IPS-15b (cell line): ENCODE measurements at regions not wholly inside any gene's neighbourhood (a gene's known extent, or its start where the extent isn't known, plus 50 kb on each side); places are given as distances from the start of the nearest gene placed in this dataset.
A peak's percentile ranks its signal among the peaks of the same experiment; 100 is the strongest.
"Not testable (repeated sequence)": the region's sequence is repeated elsewhere in the genome, so short reads cannot be mapped to it uniquely, and the experiment has no call there.

Experiments used
- H3K27me3 ChIP-seq: one replicate; pipeline ENCODE4 v1.6.1; 2013; ENCODE audit warnings: low read length; ENCODE audit not compliant: control insufficient read depth, insufficient read depth
- H3K36me3 ChIP-seq: one replicate; pipeline ENCODE4 v1.6.1; 2013; ENCODE audit warnings: low read length; ENCODE audit not compliant: control insufficient read depth, insufficient read depth
- H3K4me1 ChIP-seq: one replicate; pipeline ENCODE4 v1.6.1; 2013; ENCODE audit warnings: mild to moderate bottlenecking, low read length; ENCODE audit not compliant: control insufficient read depth, insufficient read depth
- H3K4me3 ChIP-seq: one replicate; pipeline ENCODE4 v1.5.1; 2013; ENCODE audit warnings: low read depth, low read length
- H3K9ac ChIP-seq: one replicate; pipeline ENCODE4 v1.6.1; 2013; ENCODE audit warnings: low read depth, mild to moderate bottlenecking, low read length
- H3K9me3 ChIP-seq: one replicate; pipeline ENCODE4 v1.6.1; 2013; ENCODE audit warnings: mild to moderate bottlenecking, low read length; ENCODE audit not compliant: control insufficient read depth, insufficient read depth

DNA sequence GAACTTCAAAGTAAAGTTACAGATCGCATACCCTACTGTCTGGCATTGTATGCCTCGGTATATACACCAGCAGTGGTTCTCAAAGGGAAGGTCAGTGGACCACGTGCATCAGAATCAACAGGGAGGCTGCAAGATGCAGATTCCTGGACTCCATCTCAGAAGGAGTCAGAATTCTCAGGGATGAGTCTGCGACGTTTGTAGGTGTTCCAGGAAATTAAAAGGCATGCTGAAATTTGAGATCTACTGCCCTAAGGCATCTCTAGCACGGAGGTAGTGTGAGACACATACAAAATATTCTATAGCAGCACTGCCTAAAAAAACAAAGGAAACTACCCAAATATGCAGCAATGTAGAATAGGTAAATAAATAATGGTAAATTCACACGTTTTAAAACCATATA, 136.8 kb upstream of the BNIP2 start:
- H3K27me3 ChIP-seq = no peaks in the 10 kb centered on the region
- H3K9ac ChIP-seq = no peak overlapping the region
- no peaks in the 10 kb centered on the region for H3K36me3 ChIP-seq
- H3K4me3 ChIP-seq = no peak overlapping the region
- no peaks in the 10 kb centered on the region for H3K4me1 ChIP-seq
- H3K9me3 ChIP-seq = no peaks in the 10 kb centered on the region

GRCh38 chr15:59821286-59821685, 132.2 kb upstream of the BNIP2 start:
- Histone ChIP-seq H3K36me3 (no peaks in the 10 kb centered on the region), H3K4me1 (no peaks in the 10 kb centered on the region), H3K27me3 (no peaks in the 10 kb centered on the region), H3K9ac (no peak overlapping the region), H3K4me3 (no peak overlapping the region), H3K9me3 (no peaks in the 10 kb centered on the region)

DNA sequence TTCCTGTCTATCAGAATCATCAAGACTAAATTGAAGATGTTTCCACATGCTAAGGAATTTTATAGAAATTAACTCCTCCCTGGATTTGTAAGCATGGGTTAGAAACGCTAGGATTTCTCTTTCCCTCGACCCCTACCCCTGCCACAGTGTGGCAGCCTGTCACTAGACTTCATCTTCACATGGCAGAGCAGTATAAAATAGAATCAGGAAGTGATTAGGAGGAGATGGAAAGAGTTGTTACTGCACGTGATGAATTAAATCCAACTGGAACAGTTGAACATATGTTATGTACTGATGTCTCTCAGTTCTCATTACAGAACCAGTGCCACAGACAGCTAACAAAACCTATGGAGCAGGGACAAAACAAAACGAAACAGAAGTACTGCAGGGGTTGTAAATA, 130.0 kb upstream of the BNIP2 start:
- Histone ChIP-seq H3K9me3 (no peaks in the 10 kb centered on the region), H3K27me3 (no peaks in the 10 kb centered on the region), H3K36me3 (no peaks in the 10 kb centered on the region), H3K4me3 (no peak overlapping the region), H3K4me1 (no peaks in the 10 kb centered on the region), H3K9ac (no peak overlapping the region)

DNA sequence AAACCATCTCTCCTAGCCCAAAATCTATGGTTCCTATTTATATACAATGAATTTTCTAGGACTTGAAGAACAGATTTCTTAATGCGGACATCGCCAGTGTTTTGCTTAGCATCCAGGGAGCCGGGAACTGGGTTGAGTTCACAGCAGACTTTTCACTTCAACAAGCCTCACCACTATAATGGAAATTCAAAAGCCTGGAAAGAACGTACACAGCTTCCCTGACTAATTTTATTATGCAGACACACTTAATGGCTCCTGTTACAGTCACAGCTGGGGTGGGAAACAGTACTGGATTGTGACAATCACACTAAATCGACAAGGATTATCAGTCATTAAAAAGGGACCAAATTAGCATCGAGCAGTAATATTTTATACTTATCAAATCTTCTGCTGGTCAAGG, 129.2 kb upstream of the BNIP2 start:
- Histone ChIP-seq H3K9me3 (no peaks in the 10 kb centered on the region), H3K4me1 (no peaks in the 10 kb centered on the region), H3K27me3 (no peaks in the 10 kb centered on the region), H3K9ac (no peak overlapping the region), H3K4me3 (no peak overlapping the region), H3K36me3 (no peaks in the 10 kb centered on the region)

- H3K9ac ChIP-seq = no peak overlapping the region
- H3K36me3 ChIP-seq = no peaks in the 10 kb centered on the region
- no peaks in the 10 kb centered on the region for H3K9me3 ChIP-seq
- no peak overlapping the region for H3K4me3 ChIP-seq
- H3K4me1 ChIP-seq = peaks cover under 1% of the 10 kb centered on the region
- no peaks in the 10 kb centered on the region for H3K27me3 ChIP-seq
These were observed 128.7 kb upstream of the BNIP2 start for GRCh38 chr15:59817834-59818233.

DNA sequence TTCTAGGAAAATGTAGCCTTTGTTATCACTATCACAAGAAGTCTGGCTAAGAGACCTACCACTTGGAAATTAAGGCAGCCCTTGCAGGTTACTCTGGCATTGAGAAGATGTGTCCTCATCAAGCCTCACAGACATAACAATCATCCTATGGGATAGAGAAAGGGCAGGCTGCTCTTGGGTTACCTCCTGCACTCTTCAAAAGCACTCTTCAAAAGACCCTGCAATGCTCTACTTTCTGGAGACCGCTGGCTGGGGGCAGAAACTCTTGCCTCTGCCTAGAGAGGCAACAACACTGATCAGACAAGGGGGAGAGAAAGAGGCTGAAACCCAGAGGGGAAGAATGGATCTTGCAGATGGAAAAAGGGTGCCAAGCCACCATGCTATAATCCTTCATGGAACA, 127.9 kb upstream of the BNIP2 start:
- Histone ChIP-seq H3K4me1 (peaks cover 7% of the 10 kb centered on the region), H3K27me3 (no peaks in the 10 kb centered on the region), H3K36me3 (no peaks in the 10 kb centered on the region), H3K4me3 (no peak overlapping the region), H3K9me3 (no peaks in the 10 kb centered on the region), H3K9ac (no peak overlapping the region)

DNA sequence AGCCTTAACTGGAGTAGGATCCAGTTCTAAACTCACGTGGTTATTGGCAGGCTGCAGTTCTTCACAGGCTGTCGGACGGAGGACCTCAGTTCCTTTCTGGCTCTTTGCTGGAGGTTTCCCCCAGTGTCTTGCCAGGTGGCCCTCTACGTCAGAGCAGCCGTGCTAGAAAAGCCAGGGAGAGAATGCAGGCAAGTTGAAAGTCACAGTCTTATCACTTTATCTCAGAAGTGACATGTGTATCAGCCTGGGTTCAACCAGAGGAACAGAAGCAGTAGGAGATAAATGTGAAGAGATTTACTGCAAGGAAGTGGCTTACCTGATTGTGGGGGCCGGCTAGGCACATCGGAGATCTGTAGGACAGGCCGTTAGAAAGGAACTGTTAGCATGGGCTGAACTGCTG, 125.3 kb upstream of the BNIP2 start:
- no peaks in the 10 kb centered on the region for H3K9me3 ChIP-seq
- no peaks in the 10 kb centered on the region for H3K36me3 ChIP-seq
- peaks cover 7% of the 10 kb centered on the region for H3K4me1 ChIP-seq
- H3K4me3 ChIP-seq = no peak overlapping the region
- H3K9ac ChIP-seq = no peak overlapping the region
- H3K27me3 ChIP-seq = no peaks in the 10 kb centered on the region

DNA sequence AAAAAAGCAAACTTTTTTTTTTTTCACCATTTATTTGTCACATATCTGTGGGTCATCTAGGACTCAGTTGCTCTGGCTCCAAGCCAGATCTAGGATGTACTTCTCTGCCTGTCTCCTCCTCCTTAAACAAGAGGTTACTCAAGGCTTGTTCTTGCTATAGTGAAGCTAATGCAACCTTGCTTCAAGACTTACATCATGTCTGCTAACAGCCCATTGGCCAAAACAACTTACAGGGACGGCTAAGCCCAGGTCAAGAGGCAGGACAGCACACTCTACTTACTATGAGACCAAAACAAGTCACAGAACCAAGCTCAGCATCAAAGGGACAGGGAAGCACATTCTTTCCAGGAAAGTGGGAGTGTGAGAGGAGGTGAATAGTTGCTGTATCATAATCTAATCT, 123.8 kb upstream of the BNIP2 start:
- Histone ChIP-seq H3K9me3 (no peaks in the 10 kb centered on the region), H3K4me3 (no peak overlapping the region), H3K27me3 (no peaks in the 10 kb centered on the region), H3K4me1 (peaks cover 7% of the 10 kb centered on the region), H3K36me3 (no peaks in the 10 kb centered on the region), H3K9ac (no peak overlapping the region)

GRCh38 chr15:59812250-59812870, 123.2 kb upstream of the BNIP2 start:
- Histone ChIP-seq H3K9me3 (no peaks in the 10 kb centered on the region), H3K36me3 (no peaks in the 10 kb centered on the region), H3K4me1 (peaks cover 7% of the 10 kb centered on the region), H3K27me3 (no peaks in the 10 kb centered on the region), H3K9ac (no peak overlapping the region), H3K4me3 (no peak overlapping the region)

- not testable (repeated sequence) for H3K36me3 ChIP-seq, H3K9ac ChIP-seq, H3K9me3 ChIP-seq, H3K4me1 ChIP-seq, H3K27me3 ChIP-seq
- H3K4me3 ChIP-seq = peak overlapping the region; percentile 53
These were observed 114.3 kb upstream of the BNIP2 start for GRCh38 chr15:59803293-59803966.

DNA sequence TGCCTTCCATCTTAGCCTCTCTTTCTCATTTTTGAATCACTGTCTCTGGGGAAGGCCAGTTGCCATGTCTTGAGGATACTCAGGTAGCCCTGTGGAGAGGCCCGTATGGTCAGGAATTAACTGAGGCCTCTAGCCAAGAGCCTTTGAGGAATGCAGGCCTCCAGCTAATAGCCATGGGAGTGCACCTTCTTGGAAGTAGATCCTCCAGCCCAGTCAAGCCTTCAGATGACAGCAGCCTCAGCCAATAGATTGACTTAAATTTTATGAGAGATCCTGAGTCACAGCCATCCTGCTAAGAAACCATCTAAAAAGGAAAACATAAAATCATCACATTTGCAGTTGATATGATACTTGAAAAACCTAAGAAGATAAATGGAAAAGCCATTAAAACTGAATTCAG, 112.5 kb upstream of the BNIP2 start:
- no peak overlapping the region for H3K4me3 ChIP-seq
- no peaks in the 10 kb centered on the region for H3K27me3 ChIP-seq
- no peaks in the 10 kb centered on the region for H3K36me3 ChIP-seq
- peaks cover 2% of the 10 kb centered on the region for H3K4me1 ChIP-seq
- no peak overlapping the region for H3K9ac ChIP-seq
- H3K9me3 ChIP-seq = no peaks in the 10 kb centered on the region

- no peaks in the 10 kb centered on the region for H3K9me3 ChIP-seq
- no peak overlapping the region for H3K9ac ChIP-seq
- no peaks in the 10 kb centered on the region for H3K27me3 ChIP-seq
- peaks cover 2% of the 10 kb centered on the region for H3K4me1 ChIP-seq
- no peak overlapping the region for H3K4me3 ChIP-seq
- H3K36me3 ChIP-seq = no peaks in the 10 kb centered on the region
These were observed 109.4 kb upstream of the BNIP2 start for GRCh38 chr15:59798605-59798917.
